HG02588 (cell line): ENCODE measurements at regions not wholly inside any gene's neighbourhood (a gene's known extent, or its start where the extent isn't known, plus 50 kb on each side); places are given as distances from the start of the nearest gene placed in this dataset.
"Not testable (repeated sequence)": the region's sequence is repeated elsewhere in the genome, so short reads cannot be mapped to it uniquely, and the experiment has no call there.

Source experiments
- ATAC-seq: cut with Tn5 transposase; IDR thresholded peaks from one replicate; pipeline ENCODE4 v1.9.1; 2021; ENCODE audit warnings: mild to moderate bottlenecking, moderate library complexity; ENCODE audit not compliant: unreplicated experiment

DNA sequence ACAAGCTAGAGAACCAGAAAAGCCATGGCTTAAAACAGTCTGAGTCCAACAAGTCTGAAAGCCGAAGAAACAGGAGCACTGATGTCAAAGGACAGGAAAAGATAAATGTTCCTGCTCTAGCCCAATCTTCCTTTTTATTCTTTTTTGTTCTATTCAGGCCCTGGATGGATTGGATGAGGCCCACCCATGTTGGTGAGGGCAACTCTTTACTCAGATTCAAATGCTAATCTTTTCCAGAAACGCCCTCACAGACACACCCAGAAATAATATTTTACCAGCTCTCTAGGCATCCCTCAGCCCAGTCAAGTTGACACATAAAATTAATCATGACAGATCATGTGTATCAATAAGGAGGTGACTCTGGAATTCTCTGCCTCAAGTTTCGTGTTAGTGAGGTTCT, 1002.7 kb downstream of the STPG2 start:
- no peak for ATAC-seq

DNA sequence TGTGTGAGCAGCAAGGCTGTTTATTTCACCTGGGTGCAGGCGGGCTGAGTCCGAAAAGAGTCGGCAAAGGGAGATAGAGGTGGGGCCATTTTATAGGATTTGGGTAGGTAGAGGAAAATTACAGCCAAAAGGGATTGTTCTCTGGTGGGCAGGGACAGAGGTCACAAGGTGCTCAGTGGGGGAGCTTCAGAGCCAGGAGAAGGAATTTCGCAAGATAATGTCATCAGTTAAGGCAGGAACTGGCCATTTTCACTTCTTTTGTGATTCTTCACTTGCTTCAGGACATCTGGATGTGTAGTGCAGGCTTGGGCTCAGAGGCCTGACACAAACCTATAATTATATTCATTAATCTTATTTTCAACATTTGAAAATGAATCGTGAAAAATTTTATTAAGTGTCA, 1001.9 kb downstream of the STPG2 start:
- ATAC-seq: not testable (repeated sequence)

DNA sequence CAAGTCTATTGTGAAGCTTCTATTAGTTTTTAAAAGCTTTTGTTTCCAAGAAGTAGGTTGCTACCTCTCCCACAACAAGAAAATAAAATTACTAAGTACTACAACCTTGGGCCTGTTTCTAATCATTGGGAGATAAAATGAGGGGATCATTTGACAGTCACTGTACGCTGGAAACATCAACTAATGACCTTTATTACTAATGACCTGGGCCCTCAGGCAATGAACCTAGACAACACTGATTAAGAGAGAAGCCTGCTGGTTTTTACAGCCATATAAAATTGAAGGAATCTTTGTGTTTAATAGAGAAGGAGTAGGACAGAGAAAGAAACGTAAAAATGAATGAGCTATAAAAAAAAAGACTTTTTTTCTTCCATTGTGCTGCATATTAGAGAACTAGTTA, 1000.9 kb downstream of the STPG2 start:
- ATAC-seq: no peak

DNA sequence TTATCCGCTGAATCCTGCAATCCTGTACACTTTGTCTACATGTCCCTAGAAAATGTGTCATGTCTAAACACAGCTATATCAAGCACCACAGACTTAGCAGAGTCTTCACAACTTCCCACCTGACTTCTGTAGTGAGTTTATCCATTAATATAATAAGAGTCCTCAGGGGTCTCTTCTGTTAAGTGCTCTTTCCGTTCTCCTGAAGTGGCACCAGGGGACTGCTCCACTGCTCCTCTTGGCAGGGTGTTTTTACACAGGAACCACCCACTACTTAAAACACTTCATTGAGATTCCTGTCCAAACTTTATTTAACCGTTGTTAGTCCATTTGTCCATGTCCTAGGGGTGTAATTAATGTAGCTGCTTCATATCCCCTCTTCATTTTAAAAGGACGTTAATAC, 1000.4 kb downstream of the STPG2 start:
- ATAC-seq: no peak

DNA sequence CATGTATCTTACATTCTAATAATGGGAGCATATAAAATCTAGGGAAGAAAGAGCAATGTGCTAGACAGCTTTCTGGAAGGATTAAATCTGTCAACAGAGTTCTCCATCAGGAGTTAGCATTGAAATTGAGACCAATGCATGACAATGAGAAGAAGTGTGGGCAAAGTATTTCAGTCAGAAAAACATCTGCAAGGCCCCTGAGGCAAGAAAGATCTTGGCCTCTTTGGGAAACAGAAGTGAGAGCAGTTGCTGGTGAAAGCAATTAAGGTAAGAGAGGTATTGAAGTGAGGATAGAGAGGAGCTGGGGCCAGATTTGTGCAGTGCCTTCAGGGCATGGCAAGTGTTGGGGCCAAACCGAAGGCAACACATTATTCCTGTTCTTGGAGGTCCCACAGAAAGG, 999.1 kb downstream of the STPG2 start:
- ATAC-seq: no peak

DNA sequence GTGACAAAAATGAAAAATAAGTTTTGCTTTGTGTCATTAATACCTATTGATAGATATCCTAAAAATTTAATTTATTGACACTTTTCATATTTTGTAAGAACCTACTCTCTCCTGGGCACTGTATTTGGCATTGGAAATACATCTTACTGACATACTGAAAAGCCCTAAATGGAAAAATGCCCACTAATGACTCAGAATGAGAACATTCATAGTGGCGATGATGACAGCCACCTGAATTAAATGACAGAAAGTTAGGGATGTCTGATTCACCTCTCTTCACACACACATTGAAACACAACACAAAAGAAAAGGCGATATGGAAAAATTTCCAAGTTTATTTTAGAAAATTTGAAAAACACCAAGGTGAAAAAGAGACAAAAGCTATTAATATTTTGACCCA, 992.3 kb downstream of the STPG2 start:
- ATAC-seq: no peak

DNA sequence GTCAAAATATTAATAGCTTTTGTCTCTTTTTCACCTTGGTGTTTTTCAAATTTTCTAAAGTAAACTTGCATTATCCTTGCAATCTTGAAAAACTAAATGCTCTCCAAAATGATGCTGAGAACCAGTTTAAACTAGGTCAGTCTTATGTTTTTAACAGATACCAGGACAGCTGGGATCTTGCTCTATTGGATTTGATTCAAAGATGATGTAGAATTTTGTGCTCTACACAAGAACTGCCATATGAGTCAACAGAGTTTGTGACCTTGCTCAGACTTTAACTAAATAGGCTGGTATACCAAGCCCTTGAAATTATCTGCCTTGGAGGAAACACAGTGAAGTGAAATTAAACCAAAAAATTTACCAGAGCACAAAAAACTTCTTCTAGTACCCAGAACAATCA, 991.1 kb downstream of the STPG2 start:
- no peak for ATAC-seq

DNA sequence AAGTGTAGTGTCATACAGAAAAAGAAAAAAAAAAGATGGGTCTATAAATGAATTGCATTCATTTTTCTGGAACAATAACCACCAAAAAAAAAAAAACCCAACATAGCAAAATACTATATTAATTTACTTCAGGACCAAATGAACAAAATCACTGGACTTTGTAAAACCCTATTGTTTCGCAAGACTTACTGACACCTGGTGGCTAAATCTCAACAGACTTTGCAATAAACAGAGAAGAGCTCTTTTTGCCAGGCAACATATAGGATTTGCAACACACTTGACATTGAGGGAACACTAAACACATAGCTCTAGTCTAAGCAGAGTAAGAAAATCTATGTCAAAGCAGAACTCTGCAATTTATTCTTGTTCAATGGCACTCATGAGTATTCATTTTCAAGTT, 990.2 kb downstream of the STPG2 start:
- no peak for ATAC-seq

DNA sequence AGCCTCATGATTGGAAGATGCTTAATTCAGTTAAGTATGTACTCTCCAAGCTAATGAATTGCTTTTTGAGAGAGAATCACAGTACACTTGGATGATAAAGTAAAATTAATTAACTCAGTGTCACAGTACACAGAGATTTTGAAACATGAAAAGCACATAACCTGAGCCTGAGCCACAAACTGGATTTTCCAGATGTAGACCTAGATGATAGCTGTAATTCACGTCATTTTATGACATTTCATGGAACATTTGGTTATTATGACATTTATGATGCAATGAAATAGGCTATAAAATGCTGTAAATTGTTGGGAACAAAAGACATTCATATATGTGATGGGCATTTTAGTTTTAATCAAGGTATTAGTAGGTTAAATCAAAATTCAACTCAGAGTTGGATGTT, 983.7 kb downstream of the STPG2 start:
- ATAC-seq: no peak

DNA sequence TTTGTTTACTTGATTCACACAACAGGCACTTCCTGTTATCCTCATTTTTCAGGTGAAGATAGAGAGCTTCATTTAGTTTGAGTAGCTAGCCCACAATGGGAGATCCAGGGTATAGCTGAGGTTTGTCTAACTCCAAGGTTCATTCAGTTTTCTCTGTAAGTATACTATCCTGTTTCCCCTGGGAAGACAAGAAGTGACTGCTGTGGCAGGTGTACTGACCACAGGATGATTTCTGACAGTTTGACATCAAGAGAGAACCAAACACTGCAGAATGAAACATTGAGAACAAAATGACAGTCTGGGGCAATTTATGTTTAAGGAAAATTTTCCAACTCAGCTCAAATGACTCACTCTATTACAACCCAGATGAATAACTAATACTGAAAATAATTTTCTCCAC, 958.0 kb downstream of the STPG2 start:
- ATAC-seq: no peak

DNA sequence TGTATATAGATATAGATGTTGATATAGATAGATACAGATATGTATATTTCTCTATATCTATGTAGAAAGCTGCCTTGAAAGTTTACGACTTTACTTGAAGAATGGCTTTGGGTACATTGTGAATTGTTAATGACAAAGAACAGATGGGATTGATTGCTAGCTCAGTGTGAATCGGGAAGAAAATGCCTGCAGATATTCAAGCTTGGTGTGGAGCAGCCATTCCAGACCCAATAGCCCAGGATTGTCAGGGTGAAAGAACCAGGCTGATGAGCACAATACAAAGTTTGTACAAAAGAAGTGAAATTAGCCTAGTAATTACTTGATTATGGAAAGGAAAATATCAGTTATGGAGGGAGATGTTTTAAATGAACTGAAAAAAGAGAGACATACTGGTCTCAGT, 946.2 kb downstream of the STPG2 start:
- ATAC-seq: no peak

DNA sequence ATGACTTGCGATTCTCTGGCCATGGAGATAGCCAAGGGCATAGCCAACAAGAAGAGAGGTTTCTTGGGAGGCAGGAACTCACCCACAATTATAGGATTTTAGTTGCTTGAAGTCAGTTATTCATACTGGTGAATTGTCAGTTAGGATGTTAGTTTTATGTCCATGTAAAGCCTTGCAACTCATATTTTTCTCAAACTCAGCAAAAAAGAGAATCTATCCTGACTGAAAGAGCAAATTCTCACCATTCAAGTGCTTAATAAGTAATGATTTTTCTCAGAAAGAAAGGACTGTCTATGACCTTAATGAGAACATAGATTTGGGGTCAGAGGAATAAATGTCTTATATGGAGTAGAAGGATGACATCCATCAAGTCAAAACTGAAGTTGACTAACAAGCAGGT, 934.5 kb downstream of the STPG2 start:
- no peak for ATAC-seq

DNA sequence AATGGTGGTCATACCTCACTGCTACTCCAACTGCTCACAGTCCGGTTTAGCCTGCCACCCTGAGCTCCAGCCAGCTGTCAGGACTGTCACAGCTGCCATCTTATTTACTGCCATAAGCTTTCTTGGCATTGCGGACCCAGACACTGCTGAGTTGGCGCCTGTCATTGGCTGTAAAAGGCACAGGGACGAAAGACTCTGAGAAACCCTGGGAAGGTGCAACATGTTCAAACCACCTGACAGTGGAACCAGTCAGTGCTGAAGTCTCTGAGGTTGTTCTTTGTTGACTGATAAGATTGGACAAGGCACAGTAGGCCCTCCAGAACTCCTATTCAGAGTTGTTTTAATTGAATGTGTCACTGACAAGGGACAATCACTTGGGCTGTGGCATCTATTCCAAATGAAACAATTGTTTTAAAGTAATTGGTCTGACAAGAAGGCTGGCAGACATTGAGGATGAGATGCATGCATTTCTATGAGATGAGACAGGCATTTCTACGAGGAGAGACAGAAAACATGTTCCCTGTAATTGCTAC, 927.8 kb downstream of the STPG2 start:
- ATAC-seq: no peak

DNA sequence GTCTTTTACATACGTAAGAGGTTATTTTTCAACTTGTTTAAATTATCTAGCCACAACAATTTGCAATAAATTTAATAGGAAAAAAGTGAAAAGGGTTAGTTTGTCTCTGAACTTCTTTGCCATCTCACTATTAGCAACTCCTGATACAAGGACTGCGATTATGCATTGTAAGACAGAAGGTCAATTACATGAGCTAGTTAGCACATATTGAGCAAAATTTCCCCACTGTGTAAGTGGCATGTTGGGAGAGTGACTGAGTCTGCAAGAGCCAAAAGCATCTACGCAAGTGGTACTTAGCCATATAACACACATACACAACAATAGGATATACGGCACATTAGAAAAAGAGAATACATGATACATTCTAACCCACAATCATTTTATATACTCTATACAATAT, 927.2 kb downstream of the STPG2 start:
- ATAC-seq: no peak

DNA sequence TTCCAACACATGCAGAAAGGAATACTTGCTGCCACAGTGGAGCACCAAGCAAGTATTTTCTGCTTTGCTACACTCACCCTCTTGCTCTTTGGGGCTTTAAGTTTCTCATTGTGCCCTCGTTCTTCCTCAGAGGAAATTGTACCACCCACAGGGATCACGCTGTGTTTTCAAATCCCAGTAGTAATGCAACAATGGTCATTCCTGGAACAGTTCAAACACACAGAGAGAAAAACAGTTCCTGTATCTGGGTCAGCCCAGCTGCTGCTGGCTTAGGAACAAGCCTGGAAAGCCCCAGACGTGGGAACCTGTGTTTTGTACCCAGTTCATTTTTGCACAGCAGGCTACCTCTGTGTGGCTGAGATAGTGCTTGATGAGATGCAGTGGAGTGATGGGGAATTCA, 907.8 kb downstream of the STPG2 start:
- ATAC-seq: no peak

DNA sequence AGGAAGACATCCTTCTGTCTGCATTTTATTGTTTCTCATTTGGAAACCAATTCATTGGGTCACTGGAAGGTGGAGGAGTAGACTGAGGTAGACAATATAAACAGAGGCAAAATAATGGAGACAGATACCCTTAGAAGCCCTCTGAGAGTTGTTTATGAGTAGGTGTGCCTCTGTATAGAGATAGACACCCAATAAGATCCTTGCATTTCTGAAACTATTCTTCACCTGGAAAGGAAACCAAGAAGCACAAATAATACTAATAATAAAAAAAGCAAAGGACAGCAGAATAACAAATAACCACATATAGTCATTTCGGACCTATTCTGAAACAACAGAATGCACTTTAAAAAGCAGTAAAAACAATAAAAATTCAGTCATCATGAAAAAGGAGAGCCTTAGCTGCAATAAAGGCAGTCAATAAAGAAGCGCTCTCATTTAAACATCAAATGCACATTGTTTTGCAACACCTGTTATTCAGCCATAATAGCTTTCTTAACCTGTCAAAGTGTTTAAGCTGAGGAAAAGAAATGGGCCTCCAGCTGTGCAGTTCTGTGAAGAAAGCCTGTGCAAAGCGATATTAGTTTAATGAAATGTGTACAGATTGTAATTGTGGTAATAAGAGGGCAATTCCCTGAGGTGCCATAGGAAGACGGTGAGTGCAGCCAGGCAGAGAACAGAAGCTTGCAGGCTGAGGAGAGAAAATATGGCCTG, 904.2 kb downstream of the STPG2 start:
- no peak for ATAC-seq

DNA sequence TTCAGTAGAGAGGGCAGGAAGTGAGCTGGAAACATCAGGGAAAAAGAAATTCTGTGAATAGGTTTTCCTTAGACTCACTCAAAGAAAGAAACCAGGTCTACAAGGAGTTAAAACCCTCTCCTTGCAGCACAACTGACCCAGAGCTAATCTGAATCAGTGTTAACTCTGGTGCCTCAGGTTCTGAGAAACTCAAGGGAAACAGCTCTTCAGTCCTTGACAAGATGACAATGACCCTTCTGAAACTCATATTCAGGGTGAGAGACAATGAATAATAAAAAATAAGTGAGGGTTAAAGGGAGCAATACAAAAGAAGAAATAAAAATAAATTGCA, 903.6 kb downstream of the STPG2 start:
- no peak for ATAC-seq

DNA sequence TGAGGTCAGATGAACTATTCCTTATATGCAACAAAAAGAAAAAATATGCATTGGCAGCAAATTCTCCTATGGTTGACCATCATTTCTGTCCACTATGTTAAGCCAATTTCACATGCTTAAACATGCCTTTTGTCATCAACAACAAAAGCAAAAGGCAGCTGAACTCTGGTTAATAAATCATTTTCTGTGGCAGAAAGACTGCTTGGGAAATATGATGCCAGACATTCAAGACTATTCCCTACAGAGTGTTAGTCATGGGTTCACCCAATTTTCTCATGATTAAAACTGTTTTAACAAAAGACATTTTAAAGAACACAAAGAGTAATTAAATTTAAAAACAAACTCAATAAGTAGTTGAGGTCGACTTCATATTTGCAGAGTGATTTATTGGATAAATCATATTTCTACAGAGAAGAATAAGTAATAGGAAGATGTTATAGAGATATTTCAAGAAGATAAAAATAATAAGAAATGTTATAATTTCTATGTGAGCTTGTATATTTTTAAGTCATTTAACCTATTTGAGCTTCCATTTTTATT, 890.6 kb downstream of the STPG2 start:
- no peak for ATAC-seq

DNA sequence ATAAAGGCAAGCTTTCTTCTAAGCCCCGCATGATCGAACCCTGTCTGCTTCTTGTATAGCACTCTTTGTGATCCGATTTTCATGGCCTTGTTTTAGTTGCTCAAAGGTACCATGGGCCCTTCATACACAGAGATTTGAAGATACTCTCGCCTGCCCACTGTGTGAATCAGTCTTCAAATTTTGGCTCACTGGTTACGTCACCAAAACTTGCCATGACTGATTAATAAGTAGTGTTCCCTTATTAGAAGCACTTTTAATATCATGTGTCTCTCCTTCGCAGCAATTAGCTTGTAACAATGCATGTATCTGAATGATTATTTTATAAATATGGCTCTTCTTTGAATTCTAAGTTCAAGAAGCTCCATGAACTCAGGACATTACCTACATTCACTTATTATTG, 880.5 kb downstream of the STPG2 start:
- no peak for ATAC-seq

DNA sequence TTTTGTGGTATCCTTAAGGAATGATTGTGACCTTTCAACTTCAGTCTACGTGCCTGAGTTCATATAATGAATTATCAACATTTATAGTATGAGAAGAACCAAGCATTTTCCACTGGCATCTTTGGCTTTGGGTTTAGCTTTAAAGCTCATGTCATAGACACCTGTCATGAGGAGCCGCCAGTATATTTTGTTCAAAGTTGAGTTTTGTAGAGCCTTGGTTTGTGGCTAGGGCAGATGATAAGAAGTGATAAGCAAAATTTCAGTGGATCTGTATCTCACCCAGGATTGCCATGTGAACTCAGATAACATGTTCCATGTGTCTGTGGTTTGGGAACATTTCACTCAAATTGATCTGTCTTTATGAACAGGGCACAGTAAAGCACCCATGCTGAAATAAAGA, 873.2 kb downstream of the STPG2 start:
- ATAC-seq: no peak

DNA sequence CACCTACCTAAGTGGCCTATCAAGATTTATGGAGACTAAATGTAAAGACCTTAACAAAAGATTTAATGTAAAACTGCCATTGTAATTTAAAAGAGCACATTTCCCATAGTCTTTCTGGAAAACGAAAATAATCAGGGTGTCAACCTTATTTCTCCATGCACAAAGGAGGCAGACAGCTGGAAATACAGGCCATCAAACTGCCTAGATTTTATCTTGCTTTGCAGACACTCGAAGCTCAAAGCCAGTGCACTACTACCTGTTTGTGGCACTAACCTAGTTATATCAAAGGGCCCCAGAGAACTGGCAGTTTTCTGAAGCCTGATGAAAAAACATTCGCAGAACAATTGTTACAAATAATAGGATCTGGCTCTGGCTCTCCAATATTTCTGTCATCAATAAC, 863.9 kb downstream of the STPG2 start:
- ATAC-seq: no peak

DNA sequence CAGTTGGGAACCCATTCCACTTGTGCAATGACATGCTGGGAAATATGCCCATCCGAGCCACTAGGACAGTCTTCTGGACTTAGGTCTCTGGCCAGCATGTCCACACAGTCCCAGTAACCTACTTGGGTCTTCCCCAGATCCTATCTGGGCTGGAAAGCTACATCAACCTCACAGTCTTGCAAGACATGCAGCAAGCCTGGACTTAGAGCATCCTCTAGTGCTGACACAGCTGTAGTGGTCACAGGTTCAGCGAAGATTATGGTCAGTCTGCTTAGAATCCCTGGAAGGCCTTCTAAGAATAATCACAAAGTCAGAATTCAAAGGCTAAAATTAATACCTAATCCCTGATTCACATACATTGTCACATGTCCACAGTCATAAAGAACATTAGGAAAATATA, 842.7 kb downstream of the STPG2 start:
- no peak for ATAC-seq

DNA sequence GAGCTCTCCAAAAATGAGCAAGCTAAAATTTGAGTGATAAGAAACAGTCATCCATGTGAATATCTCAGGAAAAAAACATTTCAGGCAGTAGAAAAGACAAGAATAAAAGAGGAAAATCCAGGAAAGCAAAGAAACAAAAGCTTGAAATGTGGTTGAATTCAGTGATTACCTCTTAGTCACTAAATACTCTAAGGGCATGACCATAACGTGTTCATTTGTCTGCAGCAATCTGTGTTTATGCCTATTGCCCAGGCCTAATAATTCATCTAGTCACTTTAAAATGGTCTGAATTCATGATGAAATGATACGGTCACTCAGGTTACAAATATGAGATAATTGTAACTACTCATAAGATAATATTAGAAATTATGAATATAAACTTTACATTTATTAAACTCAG, 837.9 kb downstream of the STPG2 start:
- no peak for ATAC-seq
